HepG2 (cell line): ENCODE measurements at regions not wholly inside any gene's neighbourhood (a gene's known extent, or its start where the extent isn't known, plus 50 kb on each side); places are given as distances from the start of the nearest gene placed in this dataset.

Experiments used
- ATAC-seq: fragments of 200-7000 bp; cut with Tn5 transposase; 3 replicates; pipeline ENCODE4 v1.9.1; 2020; ENCODE audit warnings: mild to moderate bottlenecking, moderate library complexity
- BruUV-seq: library from RNA; stranded (reverse); fragments of 400-500 nt; replicated peaks from 2 replicates; lab custom pipeline; 2021; lab: Mats Ljungman, UMichigan
- CTCF ChIA-PET: fragments of 300-600 bp; formaldehyde crosslinking; extraction: SDS; loops from one replicate; lab custom pipeline; 2021; ENCODE audit warnings: low total read pairs, inconsistent platforms, low intra/inter-chr PET ratio; lab: Yijun Ruan, JAX
- POLR2A ChIA-PET: fragments of 350-600 bp; sonication (Branson Sonifier 250); formaldehyde crosslinking; loops from one replicate; lab custom pipeline; 2020; ENCODE audit warnings: antibody characterized with exemption, inconsistent platforms; lab: Yijun Ruan, JAX
- DNase-seq: peaks from one replicate; pipeline ENCODE4 v3.0.0-alpha.2; 2015; ENCODE audit warnings: low spot score
- FAIRE-seq: peaks from 3 replicates; lab custom pipeline; 2011; peaks lifted over from hg19 to GRCh38; lab: Jason Lieb, UNC
- H2AFZ ChIP-seq: one replicate; pipeline ENCODE4 v1.6.1; 2011; ENCODE audit warnings: low read length, inconsistent platforms
- H3K27ac ChIP-seq: fragments of 300-600 bp; 3 replicates; pipeline ENCODE4 v1.8.0; 2011; ENCODE audit warnings: mixed run types, mild to moderate bottlenecking, mixed read lengths, low read length, inconsistent platforms; ENCODE audit not compliant: insufficient read depth; ENCODE audit errors: extremely low read length
- H3K27me3 ChIP-seq, 2 experiments: fragments of 200-600 bp in 1 of 2; 2 replicates in 1 of 2; 3 replicates in 1 of 2; pipeline versions ENCODE4 v1.6.0 to v1.8.0; 2011; ENCODE audit warnings: low read length in 2 of 2, mild to moderate bottlenecking in 2 of 2, moderate library complexity in 2 of 2, inconsistent platforms in 1 of 2; ENCODE audit not compliant: insufficient read depth in 2 of 2, control insufficient read depth in 1 of 2
- H3K36me3 ChIP-seq, 2 experiments: fragments of 200-600 bp in 1 of 2; replicated peaks in 1 of 2; 2 replicates in 1 of 2; 3 replicates in 1 of 2; pipeline versions ENCODE4 v1.5.1 to v1.8.0; 2011; ENCODE audit warnings: low read length in 2 of 2, inconsistent platforms in 1 of 2; ENCODE audit not compliant: insufficient read depth in 2 of 2, control insufficient read depth in 1 of 2
- H3K4me1 ChIP-seq: 2 replicates; pipeline ENCODE4 v1.5.1; 2012; ENCODE audit warnings: low read length, inconsistent platforms; ENCODE audit not compliant: insufficient read depth
- H3K4me2 ChIP-seq: 2 replicates; pipeline ENCODE4 v1.6.0; 2011; ENCODE audit warnings: low read depth, low read length, inconsistent platforms
- H3K4me3 ChIP-seq, 3 experiments: fragments of 200-600 bp in 1 of 3; sonication (generic), shearing (Covaris generic) in 1 of 3; replicated peaks in 1 of 3; 2 replicates each; pipeline ENCODE4 v1.5.1; 2011 to 2016; ENCODE audit warnings: low read length in 3 of 3, inconsistent platforms in 2 of 3, low read depth in 2 of 3, mild to moderate bottlenecking in 2 of 3, control low read depth in 1 of 3, mixed read lengths in 1 of 3; ENCODE audit not compliant: insufficient read depth in 1 of 3
- H3K79me2 ChIP-seq: one replicate; pipeline ENCODE4 v1.6.1; 2011; ENCODE audit warnings: low read length, inconsistent platforms; ENCODE audit not compliant: insufficient read depth
- H3K9ac ChIP-seq: 2 replicates; pipeline ENCODE4 v1.6.0; 2011; ENCODE audit warnings: mild to moderate bottlenecking, low read depth, low read length, inconsistent platforms; ENCODE audit not compliant: insufficient read depth
- H3K9me3 ChIP-seq: 2 replicates; pipeline ENCODE4 v1.5.1; 2012; ENCODE audit warnings: mild to moderate bottlenecking, low read length
- H4K20me1 ChIP-seq: 2 replicates; pipeline ENCODE4 v1.6.0; 2011; ENCODE audit warnings: inconsistent platforms, mild to moderate bottlenecking, low read length, moderate library complexity; ENCODE audit not compliant: insufficient read depth
- CBFB ChIP-seq: sonication (generic); formaldehyde crosslinking; IDR thresholded peaks from 2 replicates; pipeline ENCODE4 v1.4.0; 2020; ENCODE audit warnings: missing genetic modification reagents
- KLF6 ChIP-seq: IDR thresholded peaks from 2 replicates; pipeline ENCODE4 v1.8.0; 2016; ENCODE audit warnings: missing biosample characterization, missing genetic modification reagents
- MAFG ChIP-seq: sonication (generic); formaldehyde crosslinking; IDR thresholded peaks from 2 replicates; pipeline ENCODE4 v1.5.1; 2020; ENCODE audit warnings: mild to moderate bottlenecking, missing genetic modification reagents
- NFRKB ChIP-seq: fragments of 450-650 bp; IDR thresholded peaks from 2 replicates; pipeline ENCODE4 v1.6.1; 2017
- NFYB ChIP-seq: sonication (generic); formaldehyde crosslinking; IDR thresholded peaks from 2 replicates; pipeline ENCODE4 v1.4.0; 2020; ENCODE audit warnings: missing genetic modification reagents
- RFX1 ChIP-seq: fragments of 450-650 bp; IDR thresholded peaks from 2 replicates; pipeline ENCODE4 v1.6.1; 2017
- SP5 ChIP-seq: IDR thresholded peaks from 2 replicates; pipeline ENCODE4 v1.6.1; 2016; ENCODE audit warnings: low read depth, borderline replicate concordance
- ZNF441 ChIP-seq: sonication (generic); formaldehyde crosslinking; IDR thresholded peaks from 2 replicates; pipeline ENCODE4 v1.7.0; 2021; ENCODE audit warnings: missing genetic modification reagents, borderline replicate concordance
- WGBS: methylation state at CpG from one replicate; pipeline ENCODE4 v1.1.6; 2017; ENCODE audit warnings: low lambda C conversion rate; 5-methylcytosine and 5-hydroxymethylcytosine counted together
- in situ Hi-C: cut with HindIII; loops from 2 replicates; pipeline ENCODE4 v1.10.0; 2017; ENCODE audit warnings: low pct_unique_long_range_greater_than_20kb; ENCODE audit not compliant: extremely low pct_ligation_motif_present
- intact Hi-C: fragments of 100-400 bp; cut with micrococcal nuclease; formaldehyde crosslinking; loops from one replicate; pipeline ENCODE4 v1.10.0; 2022; ENCODE audit not compliant: unreplicated experiment
- TF ChIP-seq, protein P1 (sequence below): sonication (generic); formaldehyde crosslinking; IDR thresholded peaks from 2 replicates; pipeline ENCODE4 v1.9.0; 2021; ENCODE audit warnings: missing genetic modification reagents, borderline replicate concordance
- TF ChIP-seq, protein P2 (sequence below): sonication (generic); formaldehyde crosslinking; IDR thresholded peaks from 2 replicates; pipeline ENCODE4 v1.5.0; 2020; ENCODE audit warnings: mild to moderate bottlenecking, missing genetic modification reagents, borderline replicate concordance
- TF ChIP-seq, protein P3 (sequence below): sonication (generic); formaldehyde crosslinking; IDR thresholded peaks from 2 replicates; pipeline ENCODE4 v1.9.0; 2021; ENCODE audit warnings: missing genetic modification reagents, mild to moderate bottlenecking, borderline replicate concordance

DNA sequence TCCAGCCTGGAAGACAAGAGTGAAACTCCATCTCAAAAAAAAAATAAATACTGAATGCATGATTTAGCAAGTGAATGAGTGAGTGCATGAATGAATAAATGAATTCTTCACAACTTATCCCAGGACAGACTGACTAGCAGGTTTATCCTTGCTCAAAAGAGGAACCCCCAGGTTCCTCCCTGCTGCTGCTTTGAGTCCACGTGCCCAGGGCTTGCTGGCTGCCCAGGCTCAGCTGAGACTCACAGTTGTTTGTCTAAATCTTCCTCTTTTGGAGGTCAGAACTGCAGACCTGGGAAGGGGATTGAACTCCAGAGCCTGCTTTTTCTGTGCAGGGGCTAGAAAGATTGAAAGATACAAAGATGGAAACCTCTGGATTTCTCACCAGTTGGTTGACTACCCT lies 117.4 kb upstream of the TMEM45B start (continued):
- TF ChIP-seq, protein P1, sequence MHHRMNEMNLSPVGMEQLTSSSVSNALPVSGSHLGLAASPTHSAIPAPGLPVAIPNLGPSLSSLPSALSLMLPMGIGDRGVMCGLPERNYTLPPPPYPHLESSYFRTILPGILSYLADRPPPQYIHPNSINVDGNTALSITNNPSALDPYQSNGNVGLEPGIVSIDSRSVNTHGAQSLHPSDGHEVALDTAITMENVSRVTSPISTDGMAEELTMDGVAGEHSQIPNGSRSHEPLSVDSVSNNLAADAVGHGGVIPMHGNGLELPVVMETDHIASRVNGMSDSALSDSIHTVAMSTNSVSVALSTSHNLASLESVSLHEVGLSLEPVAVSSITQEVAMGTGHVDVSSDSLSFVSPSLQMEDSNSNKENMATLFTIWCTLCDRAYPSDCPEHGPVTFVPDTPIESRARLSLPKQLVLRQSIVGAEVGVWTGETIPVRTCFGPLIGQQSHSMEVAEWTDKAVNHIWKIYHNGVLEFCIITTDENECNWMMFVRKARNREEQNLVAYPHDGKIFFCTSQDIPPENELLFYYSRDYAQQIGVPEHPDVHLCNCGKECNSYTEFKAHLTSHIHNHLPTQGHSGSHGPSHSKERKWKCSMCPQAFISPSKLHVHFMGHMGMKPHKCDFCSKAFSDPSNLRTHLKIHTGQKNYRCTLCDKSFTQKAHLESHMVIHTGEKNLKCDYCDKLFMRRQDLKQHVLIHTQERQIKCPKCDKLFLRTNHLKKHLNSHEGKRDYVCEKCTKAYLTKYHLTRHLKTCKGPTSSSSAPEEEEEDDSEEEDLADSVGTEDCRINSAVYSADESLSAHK = no peak
- TF ChIP-seq RFX1 (no peak), NFRKB (no peak), SP5 (no peak)
- TF ChIP-seq, protein P2, sequence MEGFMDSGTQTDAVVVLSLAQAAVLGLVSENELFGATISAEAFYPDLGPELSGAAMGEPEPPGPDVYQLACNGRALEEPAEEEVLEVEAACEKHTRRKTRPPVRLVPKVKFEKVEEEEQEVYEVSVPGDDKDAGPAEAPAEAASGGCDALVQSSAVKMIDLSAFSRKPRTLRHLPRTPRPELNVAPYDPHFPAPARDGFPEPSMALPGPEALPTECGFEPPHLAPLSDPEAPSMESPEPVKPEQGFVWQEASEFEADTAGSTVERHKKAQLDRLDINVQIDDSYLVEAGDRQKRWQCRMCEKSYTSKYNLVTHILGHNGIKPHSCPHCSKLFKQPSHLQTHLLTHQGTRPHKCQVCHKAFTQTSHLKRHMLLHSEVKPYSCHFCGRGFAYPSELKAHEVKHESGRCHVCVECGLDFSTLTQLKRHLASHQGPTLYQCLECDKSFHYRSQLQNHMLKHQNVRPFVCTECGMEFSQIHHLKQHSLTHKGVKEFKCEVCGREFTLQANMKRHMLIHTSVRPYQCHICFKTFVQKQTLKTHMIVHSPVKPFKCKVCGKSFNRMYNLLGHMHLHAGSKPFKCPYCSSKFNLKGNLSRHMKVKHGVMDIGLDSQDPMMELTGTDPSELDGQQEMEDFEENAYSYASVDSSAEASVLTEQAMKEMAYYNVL (CRISPR knock-in tag) = no peak

DNA sequence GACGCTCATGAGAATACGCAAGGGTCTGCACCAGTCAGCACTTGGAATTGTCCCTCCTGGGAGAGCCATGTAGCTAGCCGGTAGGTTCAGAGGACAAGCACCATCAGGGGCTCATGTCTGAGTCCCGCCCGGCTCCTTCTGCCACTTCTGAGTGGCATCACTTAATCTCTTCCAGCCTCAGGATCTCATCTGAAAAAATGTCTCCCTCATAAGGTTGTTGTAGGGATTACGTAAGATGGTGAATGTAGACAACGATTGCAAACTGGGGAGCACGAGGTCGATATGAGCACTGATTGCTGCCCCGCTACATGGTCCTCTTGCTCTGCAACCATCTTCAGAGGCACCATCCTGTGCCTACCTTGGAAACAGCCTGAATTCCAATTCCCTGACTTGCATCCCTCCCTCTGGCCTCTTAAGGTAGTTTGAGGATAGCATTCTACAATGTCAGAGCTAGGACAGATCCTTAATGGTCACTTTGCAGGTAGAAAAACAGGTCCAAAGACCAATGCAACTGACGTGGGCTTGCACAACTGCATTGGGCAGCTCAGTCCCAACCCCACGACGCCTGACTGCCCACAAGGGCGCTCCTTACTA lies 115.8 kb upstream of the TMEM45B start:
- 28% methylated on average over 13 of the region's 14 CpGs for WGBS
- Histone ChIP-seq H3K27ac (no peak overlapping the region), H3K9me3 (no peaks in the 10 kb centered on the region), H3K79me2 (no peaks in the 10 kb centered on the region), H3K4me2 (no peak overlapping the region), H3K36me3 (no peaks in the 10 kb centered on the region), H2AFZ (no peak overlapping the region)
- in situ Hi-C loops (loop anchor here (5.0 to 25.0 kb wide), 2 partner anchors 323 to 813 kb away; partner anchors contain the start of genes BARX2 and KCNJ5), intact Hi-C loops (loop anchor here (5.0 kb wide), 1 partner anchor 323 kb away; the partner anchor contains the start of gene BARX2)
- ChIA-PET CTCF (no interaction called here), POLR2A (no interaction called here)
- DNase-seq (no peak), FAIRE-seq (no peak)
- BruUV-seq = no TSS peak
- TF ChIP-seq NFYB (CRISPR knock-in tag) = no peak
- TF ChIP-seq, protein P3, sequence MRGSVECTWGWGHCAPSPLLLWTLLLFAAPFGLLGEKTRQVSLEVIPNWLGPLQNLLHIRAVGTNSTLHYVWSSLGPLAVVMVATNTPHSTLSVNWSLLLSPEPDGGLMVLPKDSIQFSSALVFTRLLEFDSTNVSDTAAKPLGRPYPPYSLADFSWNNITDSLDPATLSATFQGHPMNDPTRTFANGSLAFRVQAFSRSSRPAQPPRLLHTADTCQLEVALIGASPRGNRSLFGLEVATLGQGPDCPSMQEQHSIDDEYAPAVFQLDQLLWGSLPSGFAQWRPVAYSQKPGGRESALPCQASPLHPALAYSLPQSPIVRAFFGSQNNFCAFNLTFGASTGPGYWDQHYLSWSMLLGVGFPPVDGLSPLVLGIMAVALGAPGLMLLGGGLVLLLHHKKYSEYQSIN = no peak
- no peak for TF ChIP-seq ZNF441 (CRISPR knock-in tag)
- TF ChIP-seq CBFB (CRISPR knock-in tag) = no peak
- no peak for TF ChIP-seq MAFG (CRISPR knock-in tag)
- no peak for TF ChIP-seq KLF6 (CRISPR knock-in tag)
- TF ChIP-seq, all 625 proteins: peak for 0
- Histone ChIP-seq H3K27me3 (peaks cover 4 to 47% of the 10 kb centered on the region in 2 experiments; a peak in 4 of 5 replicates), H3K4me1 (peaks cover 5% of the 10 kb centered on the region; the same call in 1 of the 2 replicates), H3K4me3 (no peak overlapping the region), H4K20me1 (no peaks in the 10 kb centered on the region; the same call in 1 of the 2 replicates), H3K9ac (no peak overlapping the region)
- ATAC-seq = no peak
